GM19035 (cell line): ENCODE measurements at regions not wholly inside any gene's neighbourhood (a gene's known extent, or its start where the extent isn't known, plus 50 kb on each side); places are given as distances from the start of the nearest gene placed in this dataset.

Experiments
- ATAC-seq: cut with Tn5 transposase; IDR thresholded peaks from one replicate; pipeline ENCODE4 v1.9.1; 2021; ENCODE audit not compliant: unreplicated experiment

GRCh38 chr2:157935378-157935906 lies 59.3 kb upstream of the ACVR1 start:
- no peak for ATAC-seq

DNA sequence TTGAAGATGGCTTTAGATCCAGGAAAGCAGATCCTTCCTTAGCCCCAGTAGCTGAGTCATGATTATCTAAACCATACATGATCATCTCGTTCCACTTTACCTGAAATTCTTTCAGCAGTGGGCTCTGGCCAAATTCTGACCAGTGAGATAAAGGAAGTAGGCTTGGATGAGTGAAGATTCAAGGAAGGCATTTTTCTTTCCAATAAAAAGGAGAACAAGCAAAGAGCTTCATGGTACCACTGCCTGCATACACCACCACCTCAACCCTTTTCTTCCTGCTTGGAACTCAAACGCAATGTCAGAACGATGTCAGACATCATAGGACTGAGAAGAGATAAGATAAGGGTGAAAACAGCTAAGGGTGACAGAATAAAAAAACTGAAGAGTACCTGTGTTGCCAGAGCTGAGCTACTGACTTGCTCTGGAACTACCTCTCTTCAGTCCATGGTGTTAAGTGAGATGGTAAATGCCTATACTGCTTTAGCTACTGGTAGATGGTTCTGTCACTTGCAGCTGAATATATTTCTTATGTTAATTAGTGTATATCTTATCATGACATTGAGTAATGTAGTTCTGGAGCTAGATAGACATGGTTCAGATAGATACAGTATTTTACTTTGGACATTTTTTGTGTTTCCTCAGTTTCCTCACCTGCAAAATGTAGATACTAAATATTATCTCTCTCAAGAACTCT lies 58.7 kb upstream of the ACVR1 start:
- no peak for ATAC-seq

GRCh38 chr2:157933160-157933920 lies 57.2 kb upstream of the ACVR1 start:
- no peak for ATAC-seq

GRCh38 chr2:157932480-157933159 lies 56.5 kb upstream of the ACVR1 start:
- no peak for ATAC-seq

- ATAC-seq: no peak
Measured at GRCh38 chr2:157931542-157931941, 55.4 kb upstream of the ACVR1 start.

DNA sequence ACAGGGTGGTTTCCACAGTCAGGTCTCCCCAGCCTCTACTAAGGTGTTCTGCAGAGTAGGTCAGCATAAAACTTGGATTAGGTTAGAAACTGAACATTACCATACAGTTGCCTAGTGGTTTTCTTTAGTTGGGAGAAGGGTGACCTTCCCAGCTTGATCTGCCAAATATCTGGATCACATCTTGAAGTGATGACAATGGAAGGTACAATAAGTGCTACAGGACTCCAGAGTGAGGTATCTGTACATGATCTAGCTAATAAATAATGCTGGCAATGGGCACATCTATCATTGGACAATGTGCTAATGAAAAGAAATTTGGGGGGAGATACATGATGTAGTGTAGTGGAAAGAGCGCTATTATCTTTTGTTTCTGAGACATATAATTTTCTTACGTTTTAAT lies 54.6 kb upstream of the ACVR1 start:
- ATAC-seq: no peak

DNA sequence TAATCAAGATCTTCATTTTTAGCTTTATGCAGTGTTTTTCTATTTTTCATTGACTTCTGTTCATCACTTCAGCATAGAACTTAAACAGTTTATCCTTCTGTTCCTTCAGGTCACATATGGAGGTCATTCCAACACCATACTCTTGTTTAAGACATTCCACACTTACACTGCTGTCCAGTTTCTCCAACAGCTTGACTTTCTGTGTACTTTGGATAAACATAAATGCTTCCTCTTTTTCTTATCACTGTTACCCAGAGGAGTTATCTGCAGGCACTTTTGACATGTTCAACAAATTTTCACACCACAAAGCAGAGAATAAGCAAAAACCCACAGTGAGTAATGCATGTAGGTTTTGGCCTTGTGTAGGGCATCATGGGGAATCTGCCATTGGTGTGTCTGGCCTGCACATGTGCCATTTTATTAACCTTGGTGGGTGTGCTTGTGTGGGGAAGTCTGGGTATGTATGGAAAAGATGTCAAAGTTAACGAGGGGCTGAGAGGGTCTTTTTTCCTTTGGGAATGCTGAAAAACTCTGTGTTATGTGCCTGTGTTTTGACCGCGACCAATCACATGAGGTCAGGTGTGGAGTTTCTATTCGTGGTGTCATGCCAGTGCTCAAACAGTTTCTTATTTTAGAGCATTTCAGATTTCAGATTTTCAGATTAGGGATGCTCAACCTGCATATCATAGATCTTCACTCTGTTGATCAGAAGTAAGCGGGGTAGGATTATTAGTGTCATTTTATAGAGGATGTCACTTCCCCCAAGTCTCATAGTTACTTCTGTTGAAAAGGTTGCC lies 53.9 kb upstream of the ACVR1 start:
- ATAC-seq: no peak

- ATAC-seq: no peak
Measured at GRCh38 chr2:157928372-157928771, 52.2 kb upstream of the ACVR1 start.

DNA sequence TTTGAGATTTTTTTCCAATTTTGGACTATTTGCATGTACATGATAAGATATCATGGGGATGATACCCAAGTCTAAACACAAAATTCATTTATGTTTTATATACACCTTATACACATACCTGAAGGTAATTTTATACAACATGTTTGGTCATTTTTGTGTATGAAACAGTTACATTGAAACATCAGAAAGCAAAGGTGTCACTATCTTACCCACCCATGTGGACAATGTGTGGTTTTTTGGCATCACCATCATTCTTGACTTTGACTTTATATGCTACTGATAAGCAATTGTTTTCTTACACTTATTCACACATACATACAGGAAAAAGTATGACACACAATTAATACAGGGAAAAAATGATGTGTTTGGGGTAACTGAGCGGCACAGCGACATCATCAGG lies 51.0 kb upstream of the ACVR1 start:
- no peak for ATAC-seq
